GM10266 (cell line): ENCODE measurements at regions not wholly inside any gene's neighbourhood (a gene's known extent, or its start where the extent isn't known, plus 50 kb on each side); places are given as distances from the start of the nearest gene placed in this dataset.

Experiments used
- DNase-seq: peaks from one replicate; pipeline ENCODE4 v3.0.0; 2012; ENCODE audit errors: extremely low spot score
- CTCF ChIP-seq: IDR thresholded peaks from 2 replicates; pipeline ENCODE4 v1.5.1; 2012; ENCODE audit warnings: mild to moderate bottlenecking, low read depth; ENCODE audit not compliant: control insufficient read depth, insufficient read depth; ENCODE audit errors: missing control alignments

GRCh38 chr7:41039981-41040380 is 662.9 kb downstream of the INHBA start:
- TF ChIP-seq CTCF, result no peak
- DNase-seq, result no peak

DNA sequence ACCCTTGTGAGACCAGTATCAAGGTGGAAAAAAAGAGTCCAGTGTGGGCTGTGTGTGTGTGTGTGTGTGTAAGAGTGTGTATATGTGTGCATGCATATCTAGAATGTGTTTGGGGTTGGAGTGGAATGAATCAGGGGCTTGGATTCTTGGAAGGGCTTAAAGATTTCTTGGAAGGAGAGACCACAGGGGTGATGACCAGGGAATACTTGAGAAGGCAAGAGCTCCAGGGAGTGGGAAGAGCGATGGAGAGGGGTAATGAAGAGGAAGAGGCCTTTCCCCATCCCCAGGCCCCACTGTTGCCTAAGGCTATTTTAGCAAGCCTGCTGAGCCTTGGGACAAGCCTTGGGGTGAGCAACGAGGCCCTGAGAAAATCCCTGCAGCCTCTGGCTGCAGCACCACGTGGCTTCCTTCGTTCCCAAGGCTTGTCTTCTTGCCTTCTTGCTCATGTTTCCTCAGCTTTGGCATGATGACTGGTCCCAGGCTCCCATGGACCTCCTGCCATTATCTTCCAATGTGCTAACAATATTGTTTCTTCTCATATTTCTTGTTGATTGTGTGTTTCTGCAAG is 663.4 kb downstream of the INHBA start:
- no peak for TF ChIP-seq CTCF

GRCh38 chr7:41038211-41038610 is 664.7 kb downstream of the INHBA start:
- no peak for TF ChIP-seq CTCF
- DNase-seq, result no peak

More for the DNA sequence above, 663.4 kb downstream of the INHBA start:
- DNase-seq, result no peak

GRCh38 chr7:41037691-41038090 is 665.2 kb downstream of the INHBA start:
- TF ChIP-seq CTCF, result no peak
- no peak for DNase-seq

DNA sequence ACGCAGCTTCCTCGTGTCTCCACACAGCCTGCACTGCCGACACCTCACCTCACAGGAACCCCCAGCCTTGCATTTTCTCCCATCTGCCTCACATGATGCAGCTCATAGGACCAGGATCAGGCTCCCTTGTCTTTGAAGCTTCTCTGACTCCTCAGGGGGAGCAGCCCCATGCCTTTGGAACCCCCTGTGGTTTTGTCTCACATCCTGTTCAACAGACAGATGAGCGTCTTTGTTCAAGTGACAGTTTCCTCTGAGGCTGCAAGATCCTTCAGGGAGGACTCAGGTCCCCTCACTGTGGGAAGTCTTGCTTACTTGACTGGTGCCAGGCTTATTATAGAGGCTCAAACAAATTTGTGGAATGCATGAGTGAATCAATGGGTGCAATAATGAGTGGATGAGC is 667.1 kb downstream of the INHBA start:
- TF ChIP-seq CTCF, result no peak
- no peak for DNase-seq

DNA sequence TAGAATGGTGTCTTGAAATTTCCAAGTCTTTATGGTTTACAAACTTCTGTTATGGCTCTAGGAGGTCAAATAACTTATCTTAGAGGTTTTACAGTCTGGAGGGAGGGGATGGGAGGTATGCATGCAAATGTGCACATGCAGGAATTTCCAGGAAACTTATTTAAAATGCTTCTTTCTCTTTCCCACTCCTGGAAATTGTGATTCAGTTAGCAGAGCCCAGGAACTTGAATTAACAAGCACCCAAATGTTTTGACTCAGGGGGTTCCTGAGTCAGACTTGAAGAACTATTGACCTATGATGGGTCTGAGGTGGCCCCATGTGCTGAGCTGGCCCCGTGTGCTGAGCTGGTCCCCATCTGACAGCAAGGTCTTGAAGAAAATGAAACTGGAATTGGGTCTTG is 669.4 kb downstream of the INHBA start:
- TF ChIP-seq CTCF, result no peak
- DNase-seq, result no peak

- TF ChIP-seq CTCF, result no peak
- DNase-seq, result no peak
These were observed 672.2 kb downstream of the INHBA start for GRCh38 chr7:41030673-41031072.
